DMS114 treated with DMSO at 0.1 percent for 48 hours (cell line): ENCODE measurements at regions not wholly inside any gene's neighbourhood (a gene's known extent, or its start where the extent isn't known, plus 50 kb on each side); places are given as distances from the start of the nearest gene placed in this dataset.
"Not testable (repeated sequence)": the region's sequence is repeated elsewhere in the genome, so short reads cannot be mapped to it uniquely, and the experiment has no call there.

ENCODE experiments used
- DNase-seq: peaks from one replicate; lab custom pipeline; 2025; ENCODE audit not compliant: unreplicated experiment; lab: John Stamatoyannopoulos, UW

GRCh38 chr2:203629699-203630098 lies 76.7 kb upstream of the CD28 start:
- no peak for DNase-seq

- no peak for DNase-seq
Measured at GRCh38 chr2:203631068-203631757, 75.2 kb upstream of the CD28 start.

- no peak for DNase-seq
Measured at GRCh38 chr2:203636588-203637470, 69.6 kb upstream of the CD28 start.

GRCh38 chr2:203637471-203638167 lies 68.8 kb upstream of the CD28 start:
- DNase-seq, result no peak

GRCh38 chr2:203641865-203642264 lies 64.6 kb upstream of the CD28 start:
- DNase-seq, result not testable (repeated sequence)

GRCh38 chr2:203642841-203643240 lies 63.6 kb upstream of the CD28 start:
- not testable (repeated sequence) for DNase-seq

- no peak for DNase-seq
Measured at GRCh38 chr2:203645831-203646230, 60.6 kb upstream of the CD28 start.

- DNase-seq, result no peak
Measured at GRCh38 chr2:203646266-203646864, 60.1 kb upstream of the CD28 start.

- no peak for DNase-seq
Measured at GRCh38 chr2:203646961-203647360, 59.5 kb upstream of the CD28 start.

- no peak for DNase-seq
Measured at GRCh38 chr2:203647579-203647978, 58.9 kb upstream of the CD28 start.

GRCh38 chr2:203648273-203648672 lies 58.2 kb upstream of the CD28 start:
- DNase-seq, result no peak

- no peak for DNase-seq
Measured at GRCh38 chr2:203649176-203649814, 57.1 kb upstream of the CD28 start.

GRCh38 chr2:203650860-203651613 lies 55.4 kb upstream of the CD28 start:
- DNase-seq, result peak; percentile 34

GRCh38 chr2:203651621-203652020 lies 54.8 kb upstream of the CD28 start:
- no peak for DNase-seq

GRCh38 chr2:203654826-203655225 lies 51.6 kb upstream of the CD28 start:
- DNase-seq, result no peak

GRCh38 chr2:203656522-203657287 lies 49.7 kb upstream of the CD28 start:
- no peak for DNase-seq
